ENCODE measurements at regions not wholly inside any gene's neighbourhood (a gene's known extent, or its start where the extent isn't known, plus 50 kb on each side); places are given as distances from the start of the nearest gene placed in this dataset.

DNA sequence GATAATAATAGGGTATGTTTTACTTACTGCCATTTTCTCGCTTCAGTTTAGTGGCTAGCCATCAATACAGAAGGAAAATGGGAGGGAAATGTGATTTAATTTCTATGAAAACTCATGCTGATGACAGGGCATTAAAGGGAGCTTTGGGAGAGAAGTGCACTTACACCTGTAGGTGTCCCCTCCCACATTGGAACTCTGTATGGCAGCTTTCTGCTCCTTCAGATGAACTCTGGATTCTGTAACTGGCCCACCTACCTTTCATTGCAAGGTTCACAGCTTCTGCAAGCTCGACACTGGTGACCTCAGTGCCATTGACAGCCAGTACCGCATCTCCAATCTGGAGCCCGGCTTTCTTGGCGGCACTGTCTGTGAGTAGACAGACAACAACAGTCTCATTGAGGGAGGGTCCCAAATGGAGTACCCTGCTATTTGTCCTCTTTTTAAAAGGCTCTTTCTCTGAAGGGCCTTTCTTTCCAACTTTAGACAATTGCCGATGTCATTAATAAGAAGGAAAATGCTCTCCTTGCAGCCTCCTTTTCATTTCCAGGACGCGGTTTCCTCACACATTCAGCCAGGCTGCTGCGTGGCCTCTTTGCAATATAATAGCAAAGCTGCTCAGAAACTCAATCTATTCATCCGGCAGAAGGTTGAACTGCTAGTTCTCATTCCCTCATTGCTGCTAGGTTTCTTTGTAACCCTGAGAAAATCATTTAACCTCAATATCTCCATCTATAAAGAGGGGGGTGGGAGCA lies 63.6 kb downstream of the NUDT12 start:
- in situ Hi-C loops (cut with MboI; ENCODE audit: low sequenced_read_pairs): loop anchor here (25.0 kb wide), 1 partner anchor 262 kb away; no protein-coding TSS in a partner anchor

DNA sequence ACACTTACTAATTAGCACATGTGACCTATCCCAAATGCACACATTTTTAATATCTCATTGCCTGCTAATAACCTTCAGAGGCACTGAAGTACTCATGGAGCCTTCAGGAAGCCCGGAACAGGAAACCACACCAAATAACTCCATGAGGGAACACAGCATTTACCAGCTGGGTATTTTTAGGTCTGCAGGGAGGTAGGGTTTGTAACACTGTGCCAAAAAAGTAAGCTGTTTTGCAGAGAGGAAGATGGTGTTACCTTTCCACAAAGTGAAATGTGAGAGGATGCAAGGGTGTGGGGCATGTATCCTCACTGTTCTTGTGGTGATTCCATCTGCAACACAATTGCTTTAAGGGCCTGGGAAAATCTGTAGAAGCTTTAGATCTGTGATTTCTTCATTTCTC lies 64.4 kb downstream of the NUDT12 start:
- in situ Hi-C loops (cut with MboI; ENCODE audit: low sequenced_read_pairs): loop anchor here (25.0 kb wide), 1 partner anchor 261 kb away; no protein-coding TSS in a partner anchor

DNA sequence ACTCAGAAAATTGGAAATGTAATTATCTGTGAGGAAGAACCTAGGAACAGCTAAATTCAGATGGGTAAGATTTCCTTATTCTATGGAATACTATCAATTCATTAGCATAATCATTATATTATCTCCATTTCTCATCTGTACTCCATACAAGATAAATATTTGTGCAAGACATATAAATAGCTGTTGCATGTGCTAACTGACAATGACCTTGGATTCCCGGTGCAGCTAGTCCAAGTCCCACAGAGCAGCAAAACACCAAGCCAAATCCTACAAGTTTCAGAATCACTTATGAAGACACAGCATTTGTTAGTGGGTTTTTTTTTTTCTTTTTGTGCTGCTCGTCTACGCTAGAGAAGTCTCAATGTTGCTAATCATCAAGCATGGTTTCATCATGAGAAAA lies 64.8 kb downstream of the NUDT12 start:
- in situ Hi-C loops (cut with MboI; ENCODE audit: low sequenced_read_pairs): loop anchor here (25.0 kb wide), 1 partner anchor 260 kb away; no protein-coding TSS in a partner anchor

DNA sequence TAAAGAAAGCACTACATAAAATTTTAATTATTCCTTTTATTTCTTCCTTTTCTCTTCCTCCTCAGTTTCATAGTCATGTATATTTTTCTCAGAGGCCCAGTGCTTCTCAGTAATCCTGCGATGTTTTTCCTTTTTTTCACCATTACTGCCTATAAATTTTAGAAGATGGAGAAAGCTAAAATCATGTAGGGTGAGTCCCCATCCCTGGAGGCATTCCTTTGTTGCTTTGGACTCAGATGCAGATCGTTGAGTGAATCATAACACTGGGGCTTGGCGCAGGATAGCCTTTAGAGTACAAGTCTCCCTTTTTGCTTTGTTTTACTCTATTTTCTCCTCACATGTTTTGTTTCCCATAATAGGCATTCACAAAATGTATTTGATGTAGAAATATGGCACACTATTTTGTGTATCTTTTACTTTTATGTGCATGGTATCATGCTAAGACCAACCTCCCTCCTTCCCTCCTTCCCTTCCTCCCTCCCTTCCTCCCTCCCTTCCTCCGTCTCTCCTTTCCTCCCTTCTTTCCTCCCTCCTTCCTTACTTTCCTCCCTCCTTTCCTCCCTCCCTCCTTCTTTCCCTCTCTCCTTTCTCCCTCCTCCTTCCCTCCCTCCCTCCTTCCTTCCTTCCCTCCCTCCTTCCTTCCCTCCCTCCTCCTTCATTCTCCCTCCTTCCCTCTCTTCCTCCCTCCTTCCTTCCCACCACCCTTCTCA lies 72.4 kb downstream of the NUDT12 start:
- in situ Hi-C loops (cut with MboI; ENCODE audit: low sequenced_read_pairs): loop anchor here (25.0 kb wide), 1 partner anchor 253 kb away; no protein-coding TSS in a partner anchor

DNA sequence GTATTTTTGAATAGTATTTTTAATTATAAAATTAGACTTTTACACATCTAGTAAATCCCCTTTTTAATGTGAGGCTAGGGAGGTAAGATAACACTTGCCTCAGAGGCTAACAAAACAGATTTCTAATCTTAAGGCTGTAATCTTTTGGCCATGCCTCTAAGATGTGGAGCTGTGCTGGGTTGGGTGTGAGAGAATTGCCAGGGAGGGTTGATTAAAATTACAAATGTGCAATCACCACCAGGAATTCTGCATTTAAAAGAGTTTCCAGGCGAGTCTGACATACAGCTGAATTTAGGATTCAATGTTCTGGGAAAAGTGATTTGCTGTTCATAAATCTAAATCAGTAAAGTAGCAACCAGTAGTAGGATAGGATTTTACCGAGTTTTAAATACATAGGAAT lies 73.3 kb downstream of the NUDT12 start:
- in situ Hi-C loops (cut with MboI; ENCODE audit: low sequenced_read_pairs): loop anchor here (25.0 kb wide), 1 partner anchor 252 kb away; no protein-coding TSS in a partner anchor

DNA sequence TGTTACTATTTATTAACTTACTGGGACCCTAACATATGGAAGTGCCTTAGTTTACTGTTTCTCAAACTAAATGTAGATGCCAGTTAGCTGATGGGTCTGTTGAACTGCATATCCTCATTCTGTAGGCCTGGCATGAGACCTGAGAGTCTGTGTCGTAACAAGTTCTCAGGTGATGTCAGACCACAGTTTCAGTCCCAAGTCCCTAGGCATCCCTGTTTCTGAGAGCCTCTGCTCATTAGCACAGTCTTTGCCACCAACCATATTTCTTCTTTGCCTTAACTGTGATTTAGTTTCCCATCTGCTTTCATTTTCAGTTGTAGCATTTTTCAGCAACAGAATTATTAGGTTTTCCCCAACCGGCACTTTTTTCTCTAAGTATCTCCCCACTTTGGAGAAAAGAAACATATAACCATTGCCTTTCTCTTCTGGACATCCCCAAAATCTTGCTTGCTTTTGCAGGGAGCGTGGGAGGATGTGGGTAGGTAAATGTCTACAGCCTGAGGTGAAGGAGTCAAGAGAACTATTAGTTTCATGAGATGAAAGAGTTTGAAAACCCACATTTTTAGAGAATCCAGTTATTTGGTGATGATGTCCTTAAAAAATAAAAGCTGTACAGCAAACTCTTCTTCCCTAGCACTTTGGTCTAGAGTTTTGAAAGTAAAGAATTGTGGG lies 74.6 kb downstream of the NUDT12 start:
- in situ Hi-C loops (cut with MboI; ENCODE audit: low sequenced_read_pairs): loop anchor here (25.0 kb wide), 1 partner anchor 251 kb away; no protein-coding TSS in a partner anchor

DNA sequence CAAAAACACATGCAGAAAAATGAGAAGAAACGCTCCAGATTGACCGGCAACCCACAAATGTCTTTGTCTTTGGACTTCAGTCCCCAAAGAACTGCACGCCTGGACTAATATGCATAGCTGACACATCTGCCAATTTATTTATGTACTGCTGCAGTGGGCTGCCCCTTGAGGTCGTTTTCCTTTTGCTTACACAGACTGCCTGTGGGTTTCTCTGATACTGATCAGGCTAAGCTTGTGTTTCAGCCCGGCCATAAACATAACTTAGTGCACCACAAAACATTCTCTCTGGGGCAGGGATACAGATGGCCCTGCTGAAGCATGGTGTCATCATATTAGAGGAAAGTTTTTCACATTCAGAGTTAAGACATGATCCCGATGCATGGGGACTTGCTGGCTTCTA lies 75.4 kb downstream of the NUDT12 start:
- in situ Hi-C loops (cut with MboI; ENCODE audit: low sequenced_read_pairs): loop anchor here (25.0 kb wide), 1 partner anchor 250 kb away; no protein-coding TSS in a partner anchor

DNA sequence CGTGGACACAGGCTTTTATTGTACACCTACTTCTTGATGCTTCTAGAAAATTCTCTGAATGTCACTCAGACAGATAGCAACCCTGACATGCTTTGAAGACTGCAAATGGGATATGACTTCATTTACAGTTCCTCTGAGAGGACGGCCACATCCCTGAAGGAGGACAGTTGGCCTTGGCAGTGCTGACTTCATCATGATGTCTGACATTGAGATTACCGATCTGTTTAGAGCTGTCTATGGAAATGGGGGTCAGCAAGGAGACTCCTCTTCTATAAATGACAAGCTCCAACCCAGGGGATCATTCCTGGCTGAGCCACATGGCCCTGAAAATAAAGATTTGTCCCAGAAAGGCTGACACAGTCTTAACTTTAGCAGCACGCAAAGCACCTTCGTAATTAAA lies 75.8 kb downstream of the NUDT12 start:
- in situ Hi-C loops (cut with MboI; ENCODE audit: low sequenced_read_pairs): loop anchor here (25.0 kb wide), 1 partner anchor 249 kb away; no protein-coding TSS in a partner anchor

DNA sequence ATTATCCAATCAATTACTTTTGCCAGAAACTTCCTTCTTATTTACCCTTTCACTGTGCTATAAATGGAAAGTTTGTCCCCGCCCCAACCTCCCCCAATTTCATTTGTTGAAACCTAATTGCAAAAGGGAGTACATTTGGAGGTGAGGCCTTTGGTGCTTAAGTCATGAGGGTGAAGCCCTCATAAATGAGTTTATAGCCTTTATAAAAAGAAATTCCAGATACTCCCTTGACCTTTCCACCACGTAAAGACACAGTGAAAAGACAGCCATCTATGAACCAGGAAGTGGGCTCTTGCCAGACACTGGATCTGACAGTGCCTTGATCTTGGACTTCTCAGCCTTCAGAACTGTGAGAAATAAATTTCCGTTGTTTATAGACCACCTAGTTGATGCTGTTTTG lies 82.3 kb downstream of the NUDT12 start:
- in situ Hi-C loops (cut with MboI; ENCODE audit: low sequenced_read_pairs): loop anchor here (25.0 kb wide), 1 partner anchor 243 kb away; no protein-coding TSS in a partner anchor

DNA sequence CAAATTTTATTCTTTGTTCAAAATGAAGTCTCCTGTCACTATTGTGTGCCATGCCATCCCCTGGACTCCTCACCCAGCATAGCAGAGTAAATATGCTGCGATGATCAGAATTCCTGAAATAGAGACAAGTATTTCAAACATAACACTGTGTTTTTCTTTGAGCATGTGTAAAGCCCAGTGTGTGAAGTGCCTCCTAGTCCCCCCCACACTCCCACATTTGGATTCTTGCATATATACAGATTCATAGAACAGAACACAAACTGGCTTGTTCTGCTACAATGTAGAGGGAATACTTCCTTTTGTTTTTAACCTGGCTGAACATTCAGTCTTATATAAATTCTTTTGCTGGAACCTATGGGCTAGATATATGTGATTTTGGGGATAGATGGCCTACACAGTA lies 84.9 kb downstream of the NUDT12 start:
- in situ Hi-C loops (cut with MboI; ENCODE audit: low sequenced_read_pairs): loop anchor here (25.0 kb wide), 1 partner anchor 240 kb away; no protein-coding TSS in a partner anchor

DNA sequence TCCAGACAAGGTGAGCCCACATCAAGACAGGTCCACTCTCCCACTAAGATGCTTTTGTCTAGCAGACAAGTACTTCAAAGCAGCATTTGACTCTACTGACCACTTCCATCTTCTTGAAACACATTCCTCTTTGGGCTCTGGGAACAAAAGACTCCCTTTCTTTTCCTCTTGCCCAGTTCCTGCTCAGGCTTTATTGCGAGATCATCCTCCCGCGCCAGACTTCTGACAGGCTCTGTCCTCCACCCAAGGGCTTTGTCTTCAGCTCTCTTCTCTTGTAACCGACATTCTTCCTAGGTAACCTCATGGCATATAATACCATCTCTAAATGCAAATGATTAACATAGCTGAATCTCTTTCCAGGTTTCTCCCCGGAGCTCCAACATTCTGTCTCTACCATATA lies 85.8 kb downstream of the NUDT12 start:
- in situ Hi-C loops (cut with MboI; ENCODE audit: low sequenced_read_pairs): loop anchor here (25.0 kb wide), 1 partner anchor 240 kb away; no protein-coding TSS in a partner anchor

DNA sequence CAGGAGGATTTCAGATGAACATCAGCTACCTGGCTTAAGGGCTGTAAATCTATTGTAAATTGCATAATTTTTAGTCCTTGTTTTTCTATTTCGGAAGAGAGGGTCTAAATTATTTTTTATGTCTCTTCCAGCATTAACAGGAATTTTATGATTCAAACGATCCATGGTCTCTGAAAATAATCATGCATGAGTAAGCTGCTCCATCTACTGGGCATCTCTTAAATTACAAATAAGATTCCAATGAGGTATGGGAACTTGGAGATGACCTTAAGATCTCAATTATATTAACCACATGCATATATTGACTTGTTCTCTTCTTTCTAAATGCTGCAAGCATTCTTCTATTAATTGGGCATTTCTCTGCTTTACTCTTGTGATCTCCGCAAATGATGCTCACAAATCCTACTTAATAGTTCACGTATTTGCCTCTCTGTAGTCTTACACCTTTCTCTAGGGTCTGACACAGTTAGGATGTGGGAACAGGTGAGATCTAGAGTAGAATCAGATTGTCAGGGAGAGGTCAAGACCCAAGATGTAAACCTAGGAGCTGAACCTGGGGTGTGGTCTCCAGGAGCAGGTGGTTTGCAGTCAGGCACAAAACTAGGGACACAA lies 86.9 kb downstream of the NUDT12 start:
- in situ Hi-C loops (cut with MboI; ENCODE audit: low sequenced_read_pairs): loop anchor here (25.0 kb wide), 1 partner anchor 238 kb away; no protein-coding TSS in a partner anchor

DNA sequence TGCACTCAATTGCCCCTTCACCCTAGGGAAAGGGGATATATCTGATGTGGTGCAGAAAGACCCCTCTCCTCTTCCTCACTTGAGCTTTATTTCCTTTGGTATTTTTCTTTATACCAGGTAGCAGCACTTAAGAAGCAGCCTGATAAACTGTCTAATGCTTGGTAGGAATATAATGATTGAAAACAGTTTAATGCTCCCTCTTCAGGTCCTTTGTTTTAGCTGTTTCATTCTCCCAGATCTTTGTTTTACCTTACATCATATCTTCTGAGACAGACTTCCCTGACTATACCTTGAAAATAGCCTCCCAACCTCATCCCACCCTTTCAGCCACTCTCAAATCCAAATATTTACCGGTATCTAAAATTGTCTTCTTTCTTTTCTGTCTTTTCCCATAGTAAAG lies 87.9 kb downstream of the NUDT12 start:
- in situ Hi-C loops (cut with MboI; ENCODE audit: low sequenced_read_pairs): loop anchor here (25.0 kb wide), 1 partner anchor 237 kb away; no protein-coding TSS in a partner anchor

DNA sequence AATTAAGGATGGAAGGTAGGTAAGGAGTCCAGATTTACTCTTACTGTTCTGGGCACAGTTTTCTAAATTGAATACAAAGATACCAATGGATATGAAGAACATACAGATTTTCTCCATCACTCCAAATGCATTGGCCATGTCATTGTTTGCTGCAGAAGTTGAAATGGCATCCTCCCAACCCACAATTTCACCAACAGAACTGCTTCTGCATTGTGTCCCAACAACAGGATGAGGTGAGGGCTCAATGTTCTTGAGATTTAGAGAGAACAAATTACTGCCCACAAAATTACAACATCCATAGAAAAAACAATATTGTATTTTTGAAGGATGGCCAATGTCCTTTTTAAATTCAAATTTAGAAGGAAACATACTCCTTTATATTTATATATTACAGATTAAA lies 88.9 kb downstream of the NUDT12 start:
- in situ Hi-C loops (cut with MboI; ENCODE audit: low sequenced_read_pairs): no loop called here

DNA sequence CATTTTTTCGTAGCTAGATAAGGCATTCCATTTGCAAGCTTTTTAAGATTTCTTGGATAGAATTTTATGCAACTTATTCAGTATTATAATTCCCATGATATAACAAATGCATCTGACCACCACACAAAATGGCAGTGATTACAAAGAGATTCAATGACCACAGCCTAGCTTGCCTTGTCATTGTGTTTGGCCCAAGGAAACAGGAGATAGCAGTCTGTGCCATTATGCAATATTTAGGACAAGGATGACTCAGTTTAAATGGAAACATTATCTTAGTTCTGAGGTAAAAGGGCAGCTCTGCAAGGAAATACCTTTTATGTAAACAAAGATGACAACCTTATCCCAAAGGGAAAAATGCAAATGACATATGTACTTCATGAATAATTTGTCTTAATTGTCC lies 89.8 kb downstream of the NUDT12 start:
- in situ Hi-C loops (cut with MboI; ENCODE audit: low sequenced_read_pairs): no loop called here

DNA sequence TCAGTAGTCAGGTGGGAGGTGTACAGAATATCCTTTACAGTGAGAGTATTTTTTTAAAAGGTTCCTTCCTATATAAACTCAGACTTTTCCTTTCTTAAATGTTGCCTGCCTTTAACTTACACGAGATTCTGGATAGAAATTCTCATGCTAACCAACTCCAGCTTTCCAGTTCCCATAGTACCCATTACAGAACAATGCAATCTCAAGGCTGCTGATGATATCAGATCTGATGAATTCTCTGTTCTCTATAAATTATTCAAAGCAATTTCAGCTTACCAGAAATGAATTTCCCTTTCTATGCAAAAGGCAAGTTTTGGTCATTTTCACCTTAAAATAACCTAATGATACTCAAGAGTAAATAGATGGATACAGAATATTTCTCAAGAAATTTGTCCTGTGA lies 90.3 kb downstream of the NUDT12 start:
- in situ Hi-C loops (cut with MboI; ENCODE audit: low sequenced_read_pairs): no loop called here

DNA sequence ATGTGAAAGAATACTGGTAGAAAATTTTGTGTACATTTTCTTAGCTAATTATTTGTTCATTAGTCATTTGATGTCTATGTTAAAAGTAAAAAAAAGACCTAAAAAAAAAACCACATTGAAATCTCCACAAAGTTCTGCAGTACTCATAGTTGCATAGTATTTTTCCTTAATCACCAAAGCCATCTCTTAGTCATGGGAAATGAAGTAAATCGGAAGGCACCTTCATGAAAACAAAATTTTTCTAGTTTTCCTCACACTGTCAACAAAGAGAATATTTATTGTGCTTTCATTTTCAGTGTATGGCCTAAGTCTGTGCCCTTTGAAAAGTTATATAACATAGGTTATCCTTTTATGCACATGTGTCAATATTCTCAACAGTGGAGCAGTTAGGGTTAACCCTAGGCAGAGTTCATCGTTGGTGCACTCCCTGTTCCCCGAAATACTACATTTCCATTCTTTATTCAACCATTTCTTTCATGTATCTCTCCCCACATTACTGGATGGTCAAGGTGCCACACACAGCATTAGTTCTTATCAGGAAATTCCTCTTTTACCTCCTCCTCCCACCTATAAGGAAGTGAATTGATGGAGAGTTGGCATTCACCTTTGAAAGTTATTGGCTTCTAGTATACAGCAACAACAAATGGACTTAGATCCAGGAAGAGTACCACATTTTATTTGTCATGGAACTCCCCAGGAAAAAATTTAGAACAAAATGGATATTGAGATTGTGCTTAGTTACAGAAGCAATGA lies 93.1 kb downstream of the NUDT12 start:
- in situ Hi-C loops (cut with MboI; ENCODE audit: low sequenced_read_pairs): no loop called here

DNA sequence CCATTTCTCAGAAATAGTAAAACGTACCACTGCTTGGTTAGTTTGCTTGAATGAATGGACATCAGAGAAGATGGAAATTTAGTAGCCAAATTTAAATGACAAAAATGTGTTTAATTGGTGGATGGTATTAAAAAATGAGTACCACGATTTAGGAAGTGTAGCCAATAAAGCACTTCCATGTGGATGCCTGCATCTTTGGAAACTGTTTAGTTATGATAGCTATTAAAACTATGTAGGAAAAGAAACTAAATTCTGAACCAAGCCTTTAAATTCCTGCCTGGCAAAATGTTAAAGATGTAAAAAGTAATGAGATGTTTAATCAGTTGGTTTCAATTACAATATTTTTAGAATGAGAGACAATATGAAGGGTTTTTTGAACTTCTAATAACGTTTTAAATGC lies 94.8 kb downstream of the NUDT12 start:
- in situ Hi-C loops (cut with MboI; ENCODE audit: low sequenced_read_pairs): no loop called here

DNA sequence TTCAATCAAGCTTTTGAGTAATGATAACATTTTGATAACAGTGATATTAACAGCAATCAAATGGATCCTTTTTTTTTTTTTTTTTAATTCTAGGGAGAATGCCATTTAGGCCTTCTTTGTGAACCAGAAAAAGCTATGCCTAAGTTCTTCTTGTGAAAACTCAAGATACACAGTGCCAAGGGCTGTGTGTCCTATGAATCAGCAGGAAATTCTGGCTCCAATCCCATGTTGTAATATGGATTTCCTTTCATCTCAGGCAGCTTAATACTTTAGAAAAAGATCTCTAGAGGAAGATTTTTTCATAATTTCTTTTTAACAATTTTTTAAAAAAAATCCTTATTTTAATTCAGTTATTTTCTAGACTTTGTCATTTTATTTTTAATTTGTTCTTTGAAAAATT lies 96.1 kb downstream of the NUDT12 start:
- in situ Hi-C loops (cut with MboI; ENCODE audit: low sequenced_read_pairs): no loop called here

DNA sequence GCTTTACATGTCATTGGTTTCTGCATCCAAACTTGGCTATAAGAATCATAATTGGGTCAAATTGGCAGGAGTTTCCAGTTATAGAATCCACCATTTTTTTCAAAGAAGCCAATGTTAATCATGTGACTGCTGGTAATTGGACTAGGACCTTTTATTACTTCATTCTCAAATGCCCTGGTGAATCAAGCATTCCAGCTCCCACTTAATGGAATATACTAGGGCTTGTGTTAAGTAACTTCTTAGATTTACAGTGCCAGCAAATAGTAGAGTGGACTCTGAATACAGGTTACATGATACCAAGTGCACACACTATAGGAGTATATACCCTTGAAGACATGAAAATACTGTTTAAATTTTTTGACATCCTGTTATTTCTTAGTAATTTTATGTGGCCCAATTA lies 96.7 kb downstream of the NUDT12 start:
- in situ Hi-C loops (cut with MboI; ENCODE audit: low sequenced_read_pairs): no loop called here
